ENCODE measurements at regions not wholly inside any gene's neighbourhood (a gene's known extent, or its start where the extent isn't known, plus 50 kb on each side); places are given as distances from the start of the nearest gene placed in this dataset.

DNA sequence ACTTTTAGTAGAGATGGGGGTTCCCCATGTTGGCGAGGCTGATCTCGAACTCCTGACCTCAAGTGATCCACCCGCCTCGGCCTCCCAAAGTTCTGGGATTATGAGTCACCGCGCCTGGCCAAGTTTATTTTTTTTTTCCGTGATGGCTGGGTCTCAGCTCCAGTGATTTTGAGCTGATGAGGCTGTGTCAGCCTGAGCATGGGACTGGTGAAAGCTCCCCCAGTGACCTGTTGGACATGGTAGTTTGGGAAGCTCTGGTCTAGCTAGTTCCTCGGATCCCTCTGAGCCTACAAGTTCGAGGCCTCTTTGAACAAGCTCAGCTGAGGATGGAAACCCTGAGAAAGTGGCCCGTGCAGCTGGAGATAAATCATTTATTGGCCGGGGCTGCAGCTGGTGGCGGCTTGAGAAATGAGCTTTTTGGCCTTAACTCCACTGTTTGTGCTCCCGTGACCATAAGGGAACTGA, 126.8 kb downstream of the SNX5 start:
- no peak overlapping the region for H3K4me2 ChIP-seq (ENCODE audit: insufficient read depth, insufficient read length, low read length)
- Mint-ChIP-seq H3K27ac (no peak overlapping the region), H3K9me3 (peaks cover 0 to 3% of the 10 kb centered on the region in 2 experiments; a peak in 1 of 5 replicates), H3K27me3 (ENCODE audit: low read depth) (no peaks in the 10 kb centered on the region; the same call in 1 of the 2 replicates), H3K4me1 (peaks cover 14 to 18% of the 10 kb centered on the region in 2 experiments), H3K4me3 (no peak overlapping the region), H3K36me3 (ENCODE audit: insufficient read depth in 1 of 3, low read depth in 3 of 3) (no peaks in the 10 kb centered on the region)
- H3K9ac ChIP-seq (ENCODE audit: extremely low read depth, insufficient read length, low read length): no peak overlapping the region
- H3K27me3 ChIP-seq (ENCODE audit: insufficient read depth, low read length): no peaks in the 10 kb centered on the region
- no peak overlapping the region for H3K4ac ChIP-seq (ENCODE audit: low read depth, low read length)
- H3K14ac ChIP-seq (ENCODE audit: insufficient read depth, low read length): no peak overlapping the region
- WGBS (ENCODE audit: extremely low coverage, insufficient read length, low lambda C conversion rate): no CpG with 5 or more reads among the region's 13 CpGs
- H4K5ac ChIP-seq (ENCODE audit: insufficient read length, low read depth, low read length): no peak overlapping the region
- no peaks in the 10 kb centered on the region for H3K23me2 ChIP-seq (ENCODE audit: insufficient read length, low read depth, low read length, poor library complexity, severe bottlenecking)
- no peak overlapping the region for H3K56ac ChIP-seq (ENCODE audit: insufficient read length, low read depth, low read length)
- H4K8ac ChIP-seq (replicated peaks; ENCODE audit: insufficient read length, low read depth, low read length): no peak overlapping the region
- no peak for DNase-seq
- TF ChIP-seq, protein P1, sequence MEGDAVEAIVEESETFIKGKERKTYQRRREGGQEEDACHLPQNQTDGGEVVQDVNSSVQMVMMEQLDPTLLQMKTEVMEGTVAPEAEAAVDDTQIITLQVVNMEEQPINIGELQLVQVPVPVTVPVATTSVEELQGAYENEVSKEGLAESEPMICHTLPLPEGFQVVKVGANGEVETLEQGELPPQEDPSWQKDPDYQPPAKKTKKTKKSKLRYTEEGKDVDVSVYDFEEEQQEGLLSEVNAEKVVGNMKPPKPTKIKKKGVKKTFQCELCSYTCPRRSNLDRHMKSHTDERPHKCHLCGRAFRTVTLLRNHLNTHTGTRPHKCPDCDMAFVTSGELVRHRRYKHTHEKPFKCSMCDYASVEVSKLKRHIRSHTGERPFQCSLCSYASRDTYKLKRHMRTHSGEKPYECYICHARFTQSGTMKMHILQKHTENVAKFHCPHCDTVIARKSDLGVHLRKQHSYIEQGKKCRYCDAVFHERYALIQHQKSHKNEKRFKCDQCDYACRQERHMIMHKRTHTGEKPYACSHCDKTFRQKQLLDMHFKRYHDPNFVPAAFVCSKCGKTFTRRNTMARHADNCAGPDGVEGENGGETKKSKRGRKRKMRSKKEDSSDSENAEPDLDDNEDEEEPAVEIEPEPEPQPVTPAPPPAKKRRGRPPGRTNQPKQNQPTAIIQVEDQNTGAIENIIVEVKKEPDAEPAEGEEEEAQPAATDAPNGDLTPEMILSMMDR (conservative IDR thresholded peaks at IDR 0.05): no peak
- no peak overlapping the region for H4K91ac ChIP-seq (ENCODE audit: insufficient read length, low read depth, low read length)
- no peaks in the 10 kb centered on the region for H3K79me1 ChIP-seq (ENCODE audit: insufficient read depth, low read depth, low read length, poor library complexity, severe bottlenecking)
- H3K4me1 ChIP-seq (ENCODE audit: insufficient read depth, low read length): peaks cover 2% of the 10 kb centered on the region; the same call in 1 of the 2 replicates
- H2AK5ac ChIP-seq (ENCODE audit: insufficient read length, low read length): no peak overlapping the region
- H3K18ac ChIP-seq (ENCODE audit: insufficient read length, low read depth, low read length): no peak overlapping the region
- no peak overlapping the region for H2BK120ac ChIP-seq (ENCODE audit: low read depth, low read length, poor library complexity, severe bottlenecking)
- H2BK12ac ChIP-seq (ENCODE audit: insufficient read length, low read depth, low read length): no peak overlapping the region
- H3K9me3 ChIP-seq (ENCODE audit: control insufficient read depth, low read depth, low read length): no peaks in the 10 kb centered on the region
- H3K23ac ChIP-seq (ENCODE audit: insufficient read length, low read depth, low read length): no peak overlapping the region
- H3K27ac ChIP-seq (ENCODE audit: insufficient read length, low read depth, low read length): no peak overlapping the region
- H2BK5ac ChIP-seq (ENCODE audit: insufficient read length, low read length): no peak overlapping the region
- H2BK20ac ChIP-seq (ENCODE audit: low read depth, low read length, poor library complexity, severe bottlenecking): no peak overlapping the region
- H4K20me1 ChIP-seq (ENCODE audit: control insufficient read depth, insufficient read depth, insufficient read length): no peaks in the 10 kb centered on the region
- no peak overlapping the region for H2AFZ ChIP-seq (ENCODE audit: low read length)
- no peak overlapping the region for H2BK15ac ChIP-seq (ENCODE audit: low read depth, low read length)
- H3K79me2 ChIP-seq (ENCODE audit: insufficient read depth, low read length): no peaks in the 10 kb centered on the region
- H3T11ph ChIP-seq (ENCODE audit: low read length): no peak overlapping the region

All from H9 (cell line).